HepG2 (cell line): ENCODE measurements at regions not wholly inside any gene's neighbourhood (a gene's known extent, or its start where the extent isn't known, plus 50 kb on each side); places are given as distances from the start of the nearest gene placed in this dataset.

Experiments
- AKAP8 ChIP-seq: sonication (generic); formaldehyde crosslinking; IDR thresholded peaks from 2 replicates; pipeline ENCODE4 v1.5.1; 2020; ENCODE audit warnings: mild to moderate bottlenecking, missing genetic modification reagents
- CENPX ChIP-seq: sonication (generic); formaldehyde crosslinking; IDR thresholded peaks from 2 replicates; pipeline ENCODE4 v1.9.0; 2021; ENCODE audit warnings: mild to moderate bottlenecking, missing genetic modification reagents, moderate library complexity
- E2F1 ChIP-seq: sonication (generic); formaldehyde crosslinking; IDR thresholded peaks from 2 replicates; pipeline ENCODE4 v1.5.0; 2020; ENCODE audit warnings: missing genetic modification reagents
- ERF ChIP-seq: IDR thresholded peaks from 2 replicates; pipeline ENCODE4 v1.6.1; 2018; ENCODE audit warnings: missing biosample characterization, missing genetic modification reagents
- FUBP1 ChIP-seq: sonication (generic); formaldehyde crosslinking; IDR thresholded peaks from 2 replicates; pipeline ENCODE4 v1.5.1; 2020; ENCODE audit warnings: missing genetic modification reagents, mild to moderate bottlenecking, borderline replicate concordance
- GABPA ChIP-seq, 2 experiments: IDR thresholded peaks; 2 replicates each; pipeline ENCODE4 v1.6.1; 2011 to 2016; ENCODE audit warnings: low read depth in 2 of 2, low read length in 1 of 2, missing biosample characterization in 1 of 2, missing genetic modification characterization in 1 of 2
- GABPB1 ChIP-seq: IDR thresholded peaks from 2 replicates; pipeline ENCODE4 v1.6.1; 2016; ENCODE audit warnings: mild to moderate bottlenecking, missing genetic modification reagents, moderate library complexity, missing compliant biosample characterization
- HNF4G ChIP-seq, 2 experiments: sonication (generic) in 1 of 2; formaldehyde crosslinking in 1 of 2; IDR thresholded peaks; 2 replicates each; pipeline versions ENCODE4 v1.4.0 to v1.6.1; 2011 to 2020; ENCODE audit warnings: borderline replicate concordance in 2 of 2, low read depth in 2 of 2, mild to moderate bottlenecking in 2 of 2, low read length in 1 of 2, missing genetic modification reagents in 1 of 2, moderate library complexity in 1 of 2
- MIXL1 ChIP-seq: IDR thresholded peaks from 2 replicates; pipeline ENCODE4 v1.6.1; 2016
- NAIF1 ChIP-seq: sonication (generic); formaldehyde crosslinking; IDR thresholded peaks from 2 replicates; pipeline ENCODE4 v1.5.0; 2020; ENCODE audit warnings: mild to moderate bottlenecking, missing genetic modification reagents, borderline replicate concordance
- NKX3-1 ChIP-seq: sonication (generic); formaldehyde crosslinking; IDR thresholded peaks from 2 replicates; pipeline ENCODE4 v1.5.0; 2020; ENCODE audit warnings: missing genetic modification reagents
- TFAP4 ChIP-seq: sonication (generic); IDR thresholded peaks from 2 replicates; pipeline ENCODE4 v1.6.1; 2016; ENCODE audit warnings: low read depth, borderline replicate concordance
- THAP9 ChIP-seq: sonication (generic); formaldehyde crosslinking; IDR thresholded peaks from 2 replicates; pipeline ENCODE4; 2020; ENCODE audit warnings: missing genetic modification reagents, mild to moderate bottlenecking, borderline replicate concordance
- ZNF232 ChIP-seq: sonication (generic); formaldehyde crosslinking; IDR thresholded peaks from 2 replicates; pipeline ENCODE4 v1.4.0; 2020; ENCODE audit warnings: missing genetic modification reagents, borderline replicate concordance
- ZNF547 ChIP-seq: sonication (generic); formaldehyde crosslinking; IDR thresholded peaks from 2 replicates; pipeline ENCODE4 v1.5.1; 2020; ENCODE audit warnings: mild to moderate bottlenecking, missing genetic modification reagents
- ZNF652 ChIP-seq: IDR thresholded peaks from 2 replicates; pipeline ENCODE4 v1.6.1; 2016; ENCODE audit warnings: low read depth, borderline replicate concordance
- ZNF7 ChIP-seq: IDR thresholded peaks from 2 replicates; pipeline ENCODE4 v1.6.1; 2016; ENCODE audit warnings: missing biosample characterization, missing genetic modification reagents
- TF ChIP-seq, protein P1 (sequence below): sonication (generic); formaldehyde crosslinking; IDR thresholded peaks from 2 replicates; pipeline ENCODE4 v1.8.1; 2023; ENCODE audit warnings: mild to moderate bottlenecking, missing genetic modification reagents, borderline replicate concordance
- TF ChIP-seq, protein P2 (sequence below): sonication (generic); formaldehyde crosslinking; IDR thresholded peaks from 2 replicates; pipeline ENCODE4 v1.8.0; 2022; ENCODE audit warnings: missing genetic modification reagents, mild to moderate bottlenecking, borderline replicate concordance

DNA sequence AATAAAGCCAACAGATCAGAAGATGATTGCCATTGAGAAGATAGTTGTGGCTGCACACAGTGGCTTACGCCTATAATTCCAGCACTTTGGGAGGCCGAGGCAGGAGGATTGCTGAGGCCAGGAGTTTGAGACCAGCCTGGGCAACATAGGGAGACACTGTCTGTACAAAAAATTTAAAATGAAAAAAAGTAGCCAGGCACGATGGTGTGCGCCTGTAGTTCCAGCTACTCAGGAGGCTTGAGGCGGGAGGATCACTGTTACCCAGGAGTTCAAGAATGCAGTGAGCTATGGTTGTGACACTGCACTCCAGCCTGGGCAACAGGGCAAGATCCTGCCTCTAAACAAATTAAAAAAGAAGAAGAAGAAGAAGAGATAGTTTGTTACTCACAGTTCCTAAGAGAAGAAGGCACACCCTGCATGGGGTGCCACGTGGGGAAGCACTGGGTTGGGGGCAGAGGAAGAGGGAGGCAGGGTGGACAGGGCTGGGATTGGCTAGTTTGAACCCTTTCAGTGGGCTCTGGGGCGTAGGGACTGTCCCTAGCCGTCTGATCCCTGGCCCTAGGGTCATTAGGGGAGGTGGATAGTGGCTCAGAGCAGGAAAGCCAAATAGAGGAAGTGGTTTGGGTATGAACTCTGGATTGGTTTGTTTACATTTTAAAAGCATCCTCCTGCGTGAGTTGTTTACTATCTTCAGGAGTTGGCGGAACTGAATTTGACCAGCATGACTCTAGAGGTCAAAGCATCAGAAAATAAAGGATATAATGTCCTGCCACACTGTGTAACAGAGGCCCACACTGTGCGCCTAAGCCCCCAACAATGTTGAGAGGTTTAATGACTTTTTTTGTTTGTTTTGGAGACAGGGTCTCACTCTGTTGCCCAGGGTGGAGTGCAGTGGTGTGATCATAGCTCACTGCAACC, 60.5 kb upstream of the MEDAG start (continued):
- TF ChIP-seq GABPA (IDR thresholded peaks at IDR 0.05; ENCODE audit: low read depth, low read length): no peak
- peak; percentile 51; the same call in 1 of the 2 replicates for TF ChIP-seq GABPA (CRISPR knock-in tag; IDR thresholded peaks at IDR 0.05; ENCODE audit: low read depth)
- 0 out of 2 replicates have a peak, but pooled peaks have one; percentile 20 for TF ChIP-seq ZNF547
- TF ChIP-seq, protein P1, sequence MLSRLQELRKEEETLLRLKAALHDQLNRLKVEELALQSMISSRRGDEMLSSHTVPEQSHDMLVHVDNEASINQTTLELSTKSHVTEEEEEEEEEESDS: no peak
- TF ChIP-seq E2F1 (CRISPR knock-in tag): 0 out of 2 replicates have a peak, but pooled peaks have one; percentile 26
- TF ChIP-seq THAP9 (CRISPR knock-in tag): peak; percentile 36; the same call in 1 of the 2 replicates
- TF ChIP-seq ERF: peak; percentile 84; the same call in 1 of the 2 replicates
- TF ChIP-seq CENPX (CRISPR knock-in tag): no peak
- TF ChIP-seq ZNF652 (CRISPR knock-in tag): no peak
- peak; percentile 39; the same call in 1 of the 2 replicates for TF ChIP-seq GABPB1 (CRISPR knock-in tag)
- peak; percentile 46 for TF ChIP-seq HNF4G (IDR thresholded peaks at IDR 0.05; ENCODE audit: borderline replicate concordance, low read depth, low read length)
- no peak for TF ChIP-seq HNF4G (CRISPR knock-in tag; IDR thresholded peaks at IDR 0.05; ENCODE audit: borderline replicate concordance, low read depth)
- no peak for TF ChIP-seq FUBP1 (CRISPR knock-in tag)
- TF ChIP-seq NAIF1 (CRISPR knock-in tag): peak; percentile 85; the same call in 1 of the 2 replicates
- 0 out of 2 replicates have a peak, but pooled peaks have one; percentile 31 for TF ChIP-seq AKAP8 (CRISPR knock-in tag)
- no peak for TF ChIP-seq TFAP4
- no peak for TF ChIP-seq ZNF7 (CRISPR knock-in tag)
- TF ChIP-seq NKX3-1 (CRISPR knock-in tag): 0 out of 2 replicates have a peak, but pooled peaks have one; percentile 42
- peak; percentile 66; the same call in 1 of the 2 replicates for TF ChIP-seq ZNF232 (CRISPR knock-in tag)
- TF ChIP-seq, protein P2, sequence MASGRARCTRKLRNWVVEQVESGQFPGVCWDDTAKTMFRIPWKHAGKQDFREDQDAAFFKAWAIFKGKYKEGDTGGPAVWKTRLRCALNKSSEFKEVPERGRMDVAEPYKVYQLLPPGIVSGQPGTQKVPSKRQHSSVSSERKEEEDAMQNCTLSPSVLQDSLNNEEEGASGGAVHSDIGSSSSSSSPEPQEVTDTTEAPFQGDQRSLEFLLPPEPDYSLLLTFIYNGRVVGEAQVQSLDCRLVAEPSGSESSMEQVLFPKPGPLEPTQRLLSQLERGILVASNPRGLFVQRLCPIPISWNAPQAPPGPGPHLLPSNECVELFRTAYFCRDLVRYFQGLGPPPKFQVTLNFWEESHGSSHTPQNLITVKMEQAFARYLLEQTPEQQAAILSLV (CRISPR knock-in tag): peak; percentile 88
- TF ChIP-seq MIXL1 (CRISPR knock-in tag): 0 out of 2 replicates have a peak, but pooled peaks have one; percentile 46
